A673 (cell line): ENCODE measurements at regions not wholly inside any gene's neighbourhood (a gene's known extent, or its start where the extent isn't known, plus 50 kb on each side); places are given as distances from the start of the nearest gene placed in this dataset.

Source experiments
- BruUV-seq: library from RNA; stranded (reverse); fragments of 400-500 nt; replicated peaks from 2 replicates; lab custom pipeline; 2021; lab: Mats Ljungman, UMichigan
- CTCF ChIA-PET: fragments of 300-600 bp; sonication (Branson Sonifier 250); formaldehyde crosslinking; loops from one replicate; lab custom pipeline; 2022; ENCODE audit warnings: antibody characterized with exemption; lab: Charles Lee
- POLR2A ChIA-PET: fragments of 300-600 bp; sonication (Branson Sonifier 250); formaldehyde crosslinking; loops from one replicate; lab custom pipeline; 2022; ENCODE audit warnings: antibody characterized with exemption; ENCODE audit not compliant: low non-redundant PET; lab: Charles Lee
- DNase-seq: peaks from one replicate; pipeline ENCODE4 v3.0.0-alpha.2; 2015; ENCODE audit warnings: low spot score
- H3K27ac ChIP-seq: fragments of 200-600 bp; sonication (generic); 2 replicates; pipeline ENCODE4 v1.5.1; 2016; ENCODE audit warnings: mixed run types, low read depth, mild to moderate bottlenecking, mixed read lengths, antibody characterized with exemption, low read length; ENCODE audit not compliant: poor library complexity, severe bottlenecking
- H3K27me3 ChIP-seq: fragments of 200-600 bp; sonication (generic); replicated peaks from 2 replicates; pipeline ENCODE4 v1.6.1; 2017; ENCODE audit warnings: mixed run types, low read depth, mild to moderate bottlenecking, mixed read lengths, antibody characterized with exemption, low read length; ENCODE audit not compliant: insufficient read depth, poor library complexity
- H3K36me3 ChIP-seq: fragments of 200-600 bp; sonication (generic); 2 replicates; pipeline ENCODE4 v1.6.1; 2016; ENCODE audit warnings: mixed run types, mild to moderate bottlenecking, mixed read lengths, antibody characterized with exemption, low read length; ENCODE audit not compliant: insufficient read depth, poor library complexity, severe bottlenecking
- H3K4me1 ChIP-seq: fragments of 200-600 bp; sonication (generic); 2 replicates; pipeline ENCODE4 v1.6.1; 2017; ENCODE audit warnings: mixed run types, mild to moderate bottlenecking, mixed read lengths, antibody characterized with exemption, low read length; ENCODE audit not compliant: insufficient read depth, poor library complexity, severe bottlenecking
- H3K4me3 ChIP-seq: fragments of 200-600 bp; sonication (generic); 2 replicates; pipeline ENCODE4 v1.5.1; 2016; ENCODE audit warnings: low read depth, mixed run types, mild to moderate bottlenecking, mixed read lengths, low read length; ENCODE audit not compliant: poor library complexity, severe bottlenecking
- H3K9me3 ChIP-seq: fragments of 200-600 bp; sonication (generic); 2 replicates; pipeline ENCODE4 v1.6.1; 2016; ENCODE audit warnings: mixed run types, low read depth, mild to moderate bottlenecking, mixed read lengths, antibody characterized with exemption, low read length; ENCODE audit not compliant: poor library complexity, severe bottlenecking
- EZH2 ChIP-seq: fragments of 200-600 bp; sonication (generic); IDR thresholded peaks from 2 replicates; pipeline ENCODE4 v1.6.1; 2017; ENCODE audit warnings: borderline replicate concordance, low read depth, mild to moderate bottlenecking, mixed read lengths, antibody characterized with exemption, low read length; ENCODE audit not compliant: poor library complexity, severe bottlenecking
- intact Hi-C: fragments of 100-400 bp; cut with micrococcal nuclease; formaldehyde crosslinking; loops from one replicate; pipeline ENCODE4 v1.10.0; 2022; ENCODE audit not compliant: unreplicated experiment
- TF ChIP-seq, protein P1 (sequence below): fragments of 300-800, 200-600 bp; sonication (generic); conservative IDR thresholded peaks from 2 replicates; pipeline ENCODE4 v1.5.1; 2017; ENCODE audit warnings: low read depth, mild to moderate bottlenecking, antibody characterized with exemption, low read length, moderate library complexity, mixed read lengths

DNA sequence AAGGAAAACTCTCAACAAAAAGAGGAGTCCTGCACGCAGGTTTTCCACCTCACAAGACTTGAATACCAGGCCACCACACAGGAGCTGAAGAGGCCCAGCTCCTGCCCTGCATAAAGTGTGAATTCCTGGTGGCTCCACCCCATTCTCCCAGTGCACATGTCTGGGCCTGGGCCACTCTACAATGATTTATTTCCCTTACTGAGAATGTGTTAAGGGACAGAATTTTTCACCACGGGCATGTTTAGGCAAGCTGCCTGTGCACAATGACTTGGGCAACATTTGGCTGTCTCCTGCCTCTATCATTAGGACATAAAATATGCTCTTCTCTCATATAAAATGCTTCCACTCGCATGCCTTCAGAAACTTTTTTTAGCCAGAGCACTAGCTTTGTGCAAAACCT lies 197.1 kb downstream of the SLC7A11 start:
- no peaks in the 10 kb centered on the region for H3K27me3 ChIP-seq
- H3K27ac ChIP-seq = no peak overlapping the region
- POLR2A ChIA-PET = no interaction called here
- H3K4me1 ChIP-seq = peaks cover 3% of the 10 kb centered on the region
- no peaks in the 10 kb centered on the region for H3K36me3 ChIP-seq
- no TSS peak for BruUV-seq
- H3K9me3 ChIP-seq = no peaks in the 10 kb centered on the region
- no peak overlapping the region for H3K4me3 ChIP-seq
- DNase-seq = no peak
- CTCF ChIA-PET = no interaction called here
- TF ChIP-seq, protein P1, sequence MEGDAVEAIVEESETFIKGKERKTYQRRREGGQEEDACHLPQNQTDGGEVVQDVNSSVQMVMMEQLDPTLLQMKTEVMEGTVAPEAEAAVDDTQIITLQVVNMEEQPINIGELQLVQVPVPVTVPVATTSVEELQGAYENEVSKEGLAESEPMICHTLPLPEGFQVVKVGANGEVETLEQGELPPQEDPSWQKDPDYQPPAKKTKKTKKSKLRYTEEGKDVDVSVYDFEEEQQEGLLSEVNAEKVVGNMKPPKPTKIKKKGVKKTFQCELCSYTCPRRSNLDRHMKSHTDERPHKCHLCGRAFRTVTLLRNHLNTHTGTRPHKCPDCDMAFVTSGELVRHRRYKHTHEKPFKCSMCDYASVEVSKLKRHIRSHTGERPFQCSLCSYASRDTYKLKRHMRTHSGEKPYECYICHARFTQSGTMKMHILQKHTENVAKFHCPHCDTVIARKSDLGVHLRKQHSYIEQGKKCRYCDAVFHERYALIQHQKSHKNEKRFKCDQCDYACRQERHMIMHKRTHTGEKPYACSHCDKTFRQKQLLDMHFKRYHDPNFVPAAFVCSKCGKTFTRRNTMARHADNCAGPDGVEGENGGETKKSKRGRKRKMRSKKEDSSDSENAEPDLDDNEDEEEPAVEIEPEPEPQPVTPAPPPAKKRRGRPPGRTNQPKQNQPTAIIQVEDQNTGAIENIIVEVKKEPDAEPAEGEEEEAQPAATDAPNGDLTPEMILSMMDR = no peak
- no peak for TF ChIP-seq EZH2
- intact Hi-C loops = no loop called here

DNA sequence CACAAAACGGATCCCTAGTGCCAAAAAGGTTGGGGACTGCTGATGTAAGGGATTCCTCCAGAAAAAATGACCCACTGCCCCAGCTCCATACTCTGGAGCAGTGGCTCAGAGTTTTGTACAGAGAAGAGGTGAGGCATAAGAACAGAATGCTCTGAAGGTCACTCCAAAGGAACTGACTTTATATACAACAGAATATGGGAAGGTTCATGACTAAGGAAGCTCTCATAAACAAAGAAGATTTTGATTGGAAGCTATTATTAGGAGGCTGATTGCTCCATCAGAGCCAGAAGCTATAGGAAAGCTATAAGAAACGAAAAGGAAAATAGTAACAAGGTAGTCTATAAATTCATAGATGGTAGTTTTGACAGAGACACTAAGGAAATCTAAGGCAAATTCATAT lies 203.1 kb downstream of the SLC7A11 start:
- no peak overlapping the region for H3K27ac ChIP-seq
- H3K27me3 ChIP-seq = no peaks in the 10 kb centered on the region
- no peak for TF ChIP-seq EZH2
- TF ChIP-seq, protein P1 = no peak
- BruUV-seq = no TSS peak
- ChIA-PET CTCF (no interaction called here), POLR2A (no interaction called here)
- H3K4me1 ChIP-seq = no peaks in the 10 kb centered on the region
- H3K4me3 ChIP-seq = no peak overlapping the region
- no peaks in the 10 kb centered on the region for H3K9me3 ChIP-seq
- no peaks in the 10 kb centered on the region for H3K36me3 ChIP-seq
- intact Hi-C loops = loop anchor here (5.0 kb wide), 3 partner anchors 217 to 878 kb away; no protein-coding TSS in a partner anchor
- DNase-seq = no peak

DNA sequence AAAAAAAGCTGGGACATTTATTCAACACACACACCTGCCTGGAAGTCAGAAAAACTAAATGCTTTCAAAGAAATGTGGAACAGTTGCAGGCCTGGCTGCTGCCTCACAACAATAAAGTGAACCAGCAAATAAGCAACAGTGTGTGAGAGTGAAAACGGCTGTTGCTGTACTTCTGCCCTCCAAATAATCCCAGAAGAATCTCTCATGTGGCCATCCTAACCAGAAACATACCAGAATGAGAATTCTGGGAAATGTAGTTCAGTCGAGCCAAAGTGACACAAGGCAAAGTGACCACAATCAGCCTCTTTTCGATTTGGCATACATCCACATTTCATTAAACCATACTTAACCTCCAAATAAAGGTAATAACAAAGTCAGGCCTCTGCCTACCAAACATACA lies 204.5 kb downstream of the SLC7A11 start:
- no peak overlapping the region for H3K4me3 ChIP-seq
- H3K9me3 ChIP-seq = no peaks in the 10 kb centered on the region
- intact Hi-C loops = loop anchor here (2.0 to 5.0 kb wide), 5 partner anchors 145 to 880 kb away; no protein-coding TSS in a partner anchor
- H3K27me3 ChIP-seq = no peaks in the 10 kb centered on the region
- H3K36me3 ChIP-seq = no peaks in the 10 kb centered on the region
- H3K27ac ChIP-seq = no peak overlapping the region
- CTCF ChIA-PET = interaction anchor here (0.7 kb wide), 1 partner anchor 8 kb away, joined by 3 read pairs; no protein-coding TSS in a partner anchor
- TF ChIP-seq EZH2 = no peak
- TF ChIP-seq, protein P1 = no peak
- no peak for DNase-seq
- POLR2A ChIA-PET = no interaction called here
- no TSS peak for BruUV-seq
- no peaks in the 10 kb centered on the region for H3K4me1 ChIP-seq
